ENCODE measurements at regions not wholly inside any gene's neighbourhood (a gene's known extent, or its start where the extent isn't known, plus 50 kb on each side); places are given as distances from the start of the nearest gene placed in this dataset.

- H3K36me3 ChIP-seq (ENCODE audit: control insufficient read depth in 2 of 2, insufficient read depth in 2 of 2, low read length in 2 of 2) = no peaks in the 10 kb centered on the region
- H3K4me1 ChIP-seq (ENCODE audit: control insufficient read depth in 2 of 2, insufficient read depth in 2 of 2, low read length in 2 of 2) = no peaks in the 10 kb centered on the region
- H3K27ac ChIP-seq (ENCODE audit: low read depth in 2 of 2, low read length in 2 of 2) = no peak overlapping the region
- no peaks in the 10 kb centered on the region for H3K27me3 ChIP-seq (ENCODE audit: control insufficient read depth in 2 of 2, insufficient read depth in 2 of 2, low read length in 2 of 2)
- no peaks in the 10 kb centered on the region for H3K9me3 ChIP-seq (ENCODE audit: control insufficient read depth in 2 of 2, low read length in 2 of 2)
- no peak overlapping the region for H3K4me3 ChIP-seq (ENCODE audit: low read length in 2 of 2)
- no peak overlapping the region for H3K9ac ChIP-seq (ENCODE audit: low read depth in 1 of 2, low read length in 2 of 2)
Observed at GRCh38 chr3:124450366-124450765, 279.9 kb upstream of the UMPS start.

DNA sequence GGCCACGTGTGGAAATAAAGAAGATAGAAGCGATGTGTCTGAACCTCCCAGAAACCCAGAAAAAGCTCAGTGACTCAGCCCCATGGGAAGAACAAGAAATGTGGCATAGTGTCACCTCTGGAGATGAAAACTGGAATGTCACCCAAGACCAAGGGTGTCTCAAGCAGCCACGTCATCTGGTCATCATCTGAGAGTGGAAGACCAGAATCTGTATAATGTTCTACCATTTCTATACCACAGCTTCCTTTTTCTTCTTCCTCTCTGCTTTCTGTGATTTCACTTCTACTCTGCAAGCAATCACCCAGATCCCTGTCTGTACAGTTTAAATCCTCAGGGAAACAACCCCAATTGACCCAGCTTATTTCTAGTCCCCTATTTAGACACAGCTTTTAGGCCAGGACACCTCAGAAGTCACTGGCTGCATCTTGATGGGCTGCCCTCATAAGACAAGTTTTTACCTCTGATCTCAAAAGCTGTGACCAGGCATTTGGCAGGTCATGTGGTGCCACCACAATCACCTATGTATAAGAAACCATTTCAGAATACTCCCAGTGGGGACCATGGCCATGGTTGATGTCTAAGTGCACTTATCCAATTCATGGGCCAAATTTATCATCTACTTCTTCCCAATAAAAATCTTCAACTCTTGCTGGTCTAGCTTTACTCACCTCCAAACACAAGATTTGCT, 278.5 kb upstream of the UMPS start:
- Histone ChIP-seq H3K9ac (ENCODE audit: low read depth in 1 of 2, low read length in 2 of 2) (no peak overlapping the region), H3K4me1 (ENCODE audit: control insufficient read depth in 2 of 2, insufficient read depth in 2 of 2, low read length in 2 of 2) (no peaks in the 10 kb centered on the region), H3K4me3 (ENCODE audit: low read length in 2 of 2) (no peak overlapping the region), H3K27ac (ENCODE audit: low read depth in 2 of 2, low read length in 2 of 2) (no peak overlapping the region), H3K36me3 (ENCODE audit: control insufficient read depth in 2 of 2, insufficient read depth in 2 of 2, low read length in 2 of 2) (no peaks in the 10 kb centered on the region), H3K27me3 (ENCODE audit: control insufficient read depth in 2 of 2, insufficient read depth in 2 of 2, low read length in 2 of 2) (no peaks in the 10 kb centered on the region), H3K9me3 (ENCODE audit: control insufficient read depth in 2 of 2, low read length in 2 of 2) (no peaks in the 10 kb centered on the region)

GRCh38 chr3:124453189-124453588, 277.1 kb upstream of the UMPS start:
- Histone ChIP-seq H3K4me1 (ENCODE audit: control insufficient read depth in 2 of 2, insufficient read depth in 2 of 2, low read length in 2 of 2) (no peaks in the 10 kb centered on the region), H3K36me3 (ENCODE audit: control insufficient read depth in 2 of 2, insufficient read depth in 2 of 2, low read length in 2 of 2) (no peaks in the 10 kb centered on the region), H3K4me3 (ENCODE audit: low read length in 2 of 2) (no peak overlapping the region), H3K27me3 (ENCODE audit: control insufficient read depth in 2 of 2, insufficient read depth in 2 of 2, low read length in 2 of 2) (no peaks in the 10 kb centered on the region), H3K9ac (ENCODE audit: low read depth in 1 of 2, low read length in 2 of 2) (no peak overlapping the region), H3K27ac (ENCODE audit: low read depth in 2 of 2, low read length in 2 of 2) (no peak overlapping the region), H3K9me3 (ENCODE audit: control insufficient read depth in 2 of 2, low read length in 2 of 2) (no peaks in the 10 kb centered on the region)

DNA sequence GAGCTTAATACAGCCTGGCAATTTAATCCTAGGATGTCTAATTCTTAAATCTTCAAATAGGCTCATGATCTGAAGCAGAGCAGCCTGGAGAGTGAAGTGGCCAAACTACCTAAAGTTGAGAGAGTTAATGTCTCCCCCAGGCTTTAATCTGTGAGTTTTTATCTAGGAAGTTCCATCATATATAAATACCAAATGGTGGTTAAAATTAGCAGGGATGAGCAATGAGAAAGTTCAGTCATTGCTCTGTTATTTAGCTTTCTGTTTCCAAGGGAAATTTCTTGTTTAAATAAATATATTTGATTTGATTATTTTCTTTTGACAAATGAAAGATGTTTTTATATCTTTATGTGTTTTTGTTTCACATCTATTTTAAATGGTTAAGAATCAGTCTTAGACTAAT, 274.4 kb upstream of the UMPS start:
- H3K27me3 ChIP-seq (ENCODE audit: control insufficient read depth in 2 of 2, insufficient read depth in 2 of 2, low read length in 2 of 2) = no peaks in the 10 kb centered on the region
- peaks cover 0 to 4% of the 10 kb centered on the region in 2 donors for H3K4me1 ChIP-seq (ENCODE audit: control insufficient read depth in 2 of 2, insufficient read depth in 2 of 2, low read length in 2 of 2)
- no peak overlapping the region for H3K27ac ChIP-seq (ENCODE audit: low read depth in 2 of 2, low read length in 2 of 2)
- H3K9me3 ChIP-seq (ENCODE audit: control insufficient read depth in 2 of 2, low read length in 2 of 2) = no peaks in the 10 kb centered on the region
- H3K36me3 ChIP-seq (ENCODE audit: control insufficient read depth in 2 of 2, insufficient read depth in 2 of 2, low read length in 2 of 2) = no peaks in the 10 kb centered on the region
- no peak overlapping the region for H3K9ac ChIP-seq (ENCODE audit: low read depth in 1 of 2, low read length in 2 of 2)
- H3K4me3 ChIP-seq (ENCODE audit: low read length in 2 of 2) = no peak overlapping the region

GRCh38 chr3:124456506-124456905, 273.7 kb upstream of the UMPS start:
- H3K9ac ChIP-seq (ENCODE audit: low read depth in 1 of 2, low read length in 2 of 2) = no peak overlapping the region
- H3K4me3 ChIP-seq (ENCODE audit: low read length in 2 of 2) = no peak overlapping the region
- H3K9me3 ChIP-seq (ENCODE audit: control insufficient read depth in 2 of 2, low read length in 2 of 2) = no peaks in the 10 kb centered on the region
- no peaks in the 10 kb centered on the region for H3K27me3 ChIP-seq (ENCODE audit: control insufficient read depth in 2 of 2, insufficient read depth in 2 of 2, low read length in 2 of 2)
- peaks cover 0 to 7% of the 10 kb centered on the region in 2 donors for H3K4me1 ChIP-seq (ENCODE audit: control insufficient read depth in 2 of 2, insufficient read depth in 2 of 2, low read length in 2 of 2)
- H3K36me3 ChIP-seq (ENCODE audit: control insufficient read depth in 2 of 2, insufficient read depth in 2 of 2, low read length in 2 of 2) = no peaks in the 10 kb centered on the region
- no peak overlapping the region for H3K27ac ChIP-seq (ENCODE audit: low read depth in 2 of 2, low read length in 2 of 2)

DNA sequence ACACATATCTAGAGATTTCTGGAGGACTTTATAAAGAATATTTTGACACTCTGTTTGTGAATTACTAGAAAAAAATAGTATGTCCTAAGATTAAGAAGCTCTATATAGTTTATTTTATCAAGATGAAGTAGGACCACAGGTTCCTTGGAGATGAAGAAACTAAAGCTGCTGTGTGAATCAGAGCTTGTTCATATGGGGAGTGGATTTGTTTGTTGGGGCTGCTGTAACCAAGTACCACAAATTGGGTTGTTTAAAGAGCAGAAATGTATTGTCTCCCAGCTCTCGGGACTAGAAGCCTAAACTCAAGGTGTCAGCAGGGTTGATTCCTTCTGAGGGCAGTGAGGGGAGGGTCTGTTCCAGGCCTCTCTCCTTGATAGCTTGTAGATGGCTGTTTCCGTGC, 270.6 kb upstream of the UMPS start:
- H3K9ac ChIP-seq (ENCODE audit: low read depth in 1 of 2, low read length in 2 of 2) = no peak overlapping the region
- H3K27me3 ChIP-seq (ENCODE audit: control insufficient read depth in 2 of 2, insufficient read depth in 2 of 2, low read length in 2 of 2) = no peaks in the 10 kb centered on the region
- no peaks in the 10 kb centered on the region for H3K9me3 ChIP-seq (ENCODE audit: control insufficient read depth in 2 of 2, low read length in 2 of 2)
- H3K4me3 ChIP-seq (ENCODE audit: low read length in 2 of 2) = no peak overlapping the region
- peaks cover 0 to 14% of the 10 kb centered on the region in 2 donors for H3K4me1 ChIP-seq (ENCODE audit: control insufficient read depth in 2 of 2, insufficient read depth in 2 of 2, low read length in 2 of 2)
- H3K27ac ChIP-seq (ENCODE audit: low read depth in 2 of 2, low read length in 2 of 2) = no peak overlapping the region
- no peaks in the 10 kb centered on the region for H3K36me3 ChIP-seq (ENCODE audit: control insufficient read depth in 2 of 2, insufficient read depth in 2 of 2, low read length in 2 of 2)

DNA sequence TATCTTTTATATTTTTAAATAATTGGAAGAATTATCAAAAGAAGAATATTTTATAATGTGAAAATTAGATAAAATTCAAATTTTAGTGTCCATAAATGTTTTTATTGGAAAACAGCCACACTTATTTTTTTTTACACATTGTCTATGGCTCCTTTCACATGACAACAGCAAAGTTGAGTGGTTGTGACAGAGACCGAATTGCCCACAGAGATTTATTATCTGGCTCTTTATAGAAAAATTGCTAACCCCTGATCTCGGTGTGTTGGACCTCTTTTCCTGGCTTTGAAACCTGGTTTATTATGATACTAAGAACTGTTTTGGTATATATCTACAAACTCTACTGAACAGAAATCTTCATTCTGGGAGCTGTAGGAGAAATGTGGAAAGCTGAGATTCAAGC, 269.1 kb upstream of the UMPS start:
- no peak overlapping the region for H3K27ac ChIP-seq (ENCODE audit: low read depth in 2 of 2, low read length in 2 of 2)
- no peaks in the 10 kb centered on the region for H3K27me3 ChIP-seq (ENCODE audit: control insufficient read depth in 2 of 2, insufficient read depth in 2 of 2, low read length in 2 of 2)
- H3K4me3 ChIP-seq (ENCODE audit: low read length in 2 of 2) = no peak overlapping the region
- H3K36me3 ChIP-seq (ENCODE audit: control insufficient read depth in 2 of 2, insufficient read depth in 2 of 2, low read length in 2 of 2) = no peaks in the 10 kb centered on the region
- H3K9me3 ChIP-seq (ENCODE audit: control insufficient read depth in 2 of 2, low read length in 2 of 2) = no peaks in the 10 kb centered on the region
- H3K9ac ChIP-seq (ENCODE audit: low read depth in 1 of 2, low read length in 2 of 2) = no peak overlapping the region
- H3K4me1 ChIP-seq (ENCODE audit: control insufficient read depth in 2 of 2, insufficient read depth in 2 of 2, low read length in 2 of 2) = peaks cover 0 to 14% of the 10 kb centered on the region in 2 donors

DNA sequence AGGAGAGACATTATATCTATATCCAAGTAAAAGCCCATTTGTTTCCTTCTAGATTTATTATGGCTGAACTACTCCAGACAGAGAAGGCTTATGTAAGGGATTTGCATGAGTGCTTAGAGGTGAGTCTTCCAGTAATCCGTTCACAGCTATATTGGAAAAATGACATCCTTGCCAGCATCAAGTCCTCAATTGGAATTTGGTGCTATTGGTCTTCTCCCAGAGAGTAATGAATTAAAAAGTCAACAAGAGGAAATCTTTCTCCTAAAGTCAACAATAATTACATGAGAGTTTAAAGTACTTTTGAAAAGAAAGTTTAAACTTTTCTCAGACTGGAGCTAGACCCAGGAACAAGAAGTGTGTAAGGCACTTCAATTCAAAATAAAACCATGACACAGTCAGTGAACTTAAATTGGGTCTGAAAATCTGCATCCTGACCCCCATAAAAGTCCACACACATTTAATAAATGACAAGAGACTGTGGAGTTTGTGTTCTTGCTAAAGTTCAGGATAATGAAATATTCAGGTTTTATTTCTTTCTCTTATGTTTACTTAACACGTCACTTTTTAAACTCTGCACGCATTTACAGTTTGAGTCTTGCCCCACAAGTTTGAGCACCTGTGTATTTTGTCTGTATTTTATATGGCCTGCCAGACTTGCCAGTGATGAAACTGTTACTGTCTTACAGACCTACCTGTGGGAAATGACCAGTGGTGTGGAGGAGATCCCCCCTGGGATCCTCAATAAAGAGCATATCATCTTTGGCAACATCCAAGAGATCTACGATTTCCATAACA, 268.2 kb upstream of the UMPS start:
- Histone ChIP-seq H3K4me1 (ENCODE audit: control insufficient read depth in 2 of 2, insufficient read depth in 2 of 2, low read length in 2 of 2) (peaks cover 0 to 14% of the 10 kb centered on the region in 2 donors), H3K4me3 (ENCODE audit: low read length in 2 of 2) (no peak overlapping the region), H3K27me3 (ENCODE audit: control insufficient read depth in 2 of 2, insufficient read depth in 2 of 2, low read length in 2 of 2) (no peaks in the 10 kb centered on the region), H3K9me3 (ENCODE audit: control insufficient read depth in 2 of 2, low read length in 2 of 2) (no peaks in the 10 kb centered on the region), H3K27ac (ENCODE audit: low read depth in 2 of 2, low read length in 2 of 2) (no peak overlapping the region), H3K36me3 (ENCODE audit: control insufficient read depth in 2 of 2, insufficient read depth in 2 of 2, low read length in 2 of 2) (no peaks in the 10 kb centered on the region), H3K9ac (ENCODE audit: low read depth in 1 of 2, low read length in 2 of 2) (no peak overlapping the region)

- Histone ChIP-seq H3K9me3 (ENCODE audit: control insufficient read depth in 2 of 2, low read length in 2 of 2) (no peaks in the 10 kb centered on the region), H3K36me3 (ENCODE audit: control insufficient read depth in 2 of 2, insufficient read depth in 2 of 2, low read length in 2 of 2) (no peaks in the 10 kb centered on the region), H3K27me3 (ENCODE audit: control insufficient read depth in 2 of 2, insufficient read depth in 2 of 2, low read length in 2 of 2) (no peaks in the 10 kb centered on the region), H3K9ac (ENCODE audit: low read depth in 1 of 2, low read length in 2 of 2) (no peak overlapping the region), H3K4me3 (ENCODE audit: low read length in 2 of 2) (no peak overlapping the region), H3K27ac (ENCODE audit: low read depth in 2 of 2, low read length in 2 of 2) (no peak overlapping the region), H3K4me1 (ENCODE audit: control insufficient read depth in 2 of 2, insufficient read depth in 2 of 2, low read length in 2 of 2) (peaks cover 0 to 14% of the 10 kb centered on the region in 2 donors)
Observed at GRCh38 chr3:124463234-124463633, 267.0 kb upstream of the UMPS start.

GRCh38 chr3:124467980-124468902, 262.0 kb upstream of the UMPS start:
- Histone ChIP-seq H3K4me1 (ENCODE audit: control insufficient read depth in 2 of 2, insufficient read depth in 2 of 2, low read length in 2 of 2) (no peaks in the 10 kb centered on the region), H3K9ac (ENCODE audit: low read depth in 1 of 2, low read length in 2 of 2) (no peak overlapping the region), H3K36me3 (ENCODE audit: control insufficient read depth in 2 of 2, insufficient read depth in 2 of 2, low read length in 2 of 2) (no peaks in the 10 kb centered on the region), H3K27me3 (ENCODE audit: control insufficient read depth in 2 of 2, insufficient read depth in 2 of 2, low read length in 2 of 2) (no peaks in the 10 kb centered on the region), H3K4me3 (ENCODE audit: low read length in 2 of 2) (peak overlapping the region in 1 of 2 donors; percentile 32), H3K9me3 (ENCODE audit: control insufficient read depth in 2 of 2, low read length in 2 of 2) (no peaks in the 10 kb centered on the region), H3K27ac (ENCODE audit: low read depth in 2 of 2, low read length in 2 of 2) (no peak overlapping the region)

Measured in mucosa of rectum (tissue), 2 donors.